ENCODE measurements at regions not wholly inside any gene's neighbourhood (a gene's known extent, or its start where the extent isn't known, plus 50 kb on each side); places are given as distances from the start of the nearest gene placed in this dataset.
A peak's percentile ranks its signal among the peaks of the same experiment; 100 is the strongest.

- no peaks in the 10 kb centered on the region for H3K9me3 ChIP-seq
- POLR2A ChIA-PET, result no interaction called here
- peaks cover 22 to 23% of the 10 kb centered on the region in 2 experiments; a peak in 3 of 4 replicates for H3K4me1 ChIP-seq (ENCODE audit: control insufficient read depth in 1 of 2, insufficient read depth in 2 of 2, low read depth in 1 of 2, low read length in 1 of 2)
- TF ChIP-seq TEAD4 (IDR thresholded peaks at IDR 0.05; ENCODE audit: borderline replicate concordance, insufficient read depth) (no peak), MXI1 (IDR thresholded peaks at IDR 0.05; ENCODE audit: low read depth, low read length) (0 out of 2 replicates have a peak, but pooled peaks have one; percentile 31), FOSL2 (IDR thresholded peaks at IDR 0.05; ENCODE audit: borderline replicate concordance, low read depth) (no peak), FOXJ3 (CRISPR knock-in tag; IDR thresholded peaks at IDR 0.05) (peak; percentile 91), EP300 (IDR thresholded peaks at IDR 0.05; ENCODE audit: borderline replicate concordance in 1 of 2, low read depth in 1 of 2, low read length in 1 of 2) (peak in 1 of 2 experiments; percentile 89; a peak in 2 of 4 replicates), MAX (IDR thresholded peaks at IDR 0.05; ENCODE audit: low read depth) (no peak), GATA2 (CRISPR knock-in tag; IDR thresholded peaks at IDR 0.05) (peak; percentile 96), TCF12 (IDR thresholded peaks at IDR 0.05) (peak; percentile 31; the same call in 1 of the 2 replicates), CHD2 (IDR thresholded peaks at IDR 0.05; ENCODE audit: low read length, partially characterized antibody) (peak; percentile 66), EZH2phosphoT487 (IDR thresholded peaks at IDR 0.05; ENCODE audit: borderline replicate concordance, low read depth) (no peak), SIN3A (IDR thresholded peaks at IDR 0.05; ENCODE audit: borderline replicate concordance, low read depth, low read length) (no peak), RCOR1 (IDR thresholded peaks at IDR 0.05; ENCODE audit: low read length) (peak; percentile 88), RAD21 (IDR thresholded peaks at IDR 0.05; ENCODE audit: low read length) (peak; percentile 19; the same call in 1 of the 2 replicates), YY1 (IDR thresholded peaks at IDR 0.05; ENCODE audit: low read depth) (no peak)
- H3K36me3 ChIP-seq (replicated peaks in 1 of 2; ENCODE audit: control insufficient read depth in 1 of 2, insufficient read depth in 2 of 2, low read length in 1 of 2), result no peaks in the 10 kb centered on the region
- no peaks in the 10 kb centered on the region for H3K9me2 ChIP-seq
- H3K27me3 ChIP-seq (ENCODE audit: insufficient read depth), result no peaks in the 10 kb centered on the region
- CTCF ChIA-PET, result interaction anchor here (0.8 to 1.9 kb wide), 2 partner anchors 29 to 511 kb away, joined by 3 to 11 read pairs; no protein-coding TSS in a partner anchor
- peak; percentile 72 for DNase-seq
- no peaks in the 10 kb centered on the region for H3K79me2 ChIP-seq (ENCODE audit: insufficient read depth)
- H3F3A ChIP-seq (replicated peaks; ENCODE audit: insufficient read depth), result peaks cover 11% of the 10 kb centered on the region
- H3K9ac ChIP-seq, result no peak overlapping the region
- WGBS (ENCODE audit: low lambda C conversion rate), result 81% methylated on average over 6 of the region's 6 CpGs
- H3K4me3 ChIP-seq (ENCODE audit: low read depth in 2 of 2, low read length in 1 of 2), result no peak overlapping the region
- no peak overlapping the region for H2AFZ ChIP-seq (ENCODE audit: low read depth)
- peak overlapping the region in 1 of 2 experiments; percentile 56; a peak in 2 of 4 replicates for H3K27ac ChIP-seq (ENCODE audit: low read depth in 2 of 2, low read length in 1 of 2)
- H3K4me2 ChIP-seq, result no peak overlapping the region
- H4K20me1 ChIP-seq (ENCODE audit: insufficient read depth), result no peaks in the 10 kb centered on the region
These were observed 509.1 kb downstream of the INHBA start for GRCh38 chr7:41193738-41194282.

GRCh38 chr7:41190581-41190980, 512.3 kb downstream of the INHBA start:
- Histone ChIP-seq H3F3A (replicated peaks; ENCODE audit: insufficient read depth) (peaks cover 19% of the 10 kb centered on the region), H3K9me3 (no peaks in the 10 kb centered on the region), H3K27me3 (ENCODE audit: insufficient read depth) (no peaks in the 10 kb centered on the region), H3K36me3 (replicated peaks in 1 of 2; ENCODE audit: control insufficient read depth in 1 of 2, insufficient read depth in 2 of 2, low read length in 1 of 2) (no peaks in the 10 kb centered on the region), H3K4me1 (ENCODE audit: control insufficient read depth in 1 of 2, insufficient read depth in 2 of 2, low read depth in 1 of 2, low read length in 1 of 2) (peaks cover 18 to 23% of the 10 kb centered on the region in 2 experiments), H3K4me3 (ENCODE audit: low read depth in 2 of 2, low read length in 1 of 2) (no peak overlapping the region), H3K9me2 (no peaks in the 10 kb centered on the region), H4K20me1 (ENCODE audit: insufficient read depth) (no peaks in the 10 kb centered on the region), H3K9ac (no peak overlapping the region; the same call in 1 of the 2 replicates), H3K79me2 (ENCODE audit: insufficient read depth) (no peaks in the 10 kb centered on the region), H2AFZ (ENCODE audit: low read depth) (0 out of 2 replicates have a peak overlapping the region, but pooled peaks have one; percentile 33), H3K4me2 (no peak overlapping the region), H3K27ac (ENCODE audit: low read depth in 2 of 2, low read length in 1 of 2) (peak overlapping the region in 1 of 2 experiments; percentile 92; a peak in 2 of 4 replicates)
- DNase-seq, result no peak
- WGBS (ENCODE audit: low lambda C conversion rate), result 46% methylated on average over 2 of the region's 2 CpGs
- ChIA-PET CTCF (no interaction called here), POLR2A (no interaction called here)
- TF ChIP-seq TEAD4 (IDR thresholded peaks at IDR 0.05; ENCODE audit: borderline replicate concordance, insufficient read depth) (no peak), RAD21 (IDR thresholded peaks at IDR 0.05; ENCODE audit: low read length) (no peak), SMC3 (IDR thresholded peaks at IDR 0.05; ENCODE audit: low read depth, low read length) (no peak), RCOR1 (IDR thresholded peaks at IDR 0.05; ENCODE audit: low read length) (no peak), EP300 (IDR thresholded peaks at IDR 0.05; ENCODE audit: borderline replicate concordance in 1 of 2, low read depth in 1 of 2, low read length in 1 of 2) (no peak), MAX (IDR thresholded peaks at IDR 0.05; ENCODE audit: low read depth) (no peak), YY1 (IDR thresholded peaks at IDR 0.05; ENCODE audit: low read depth) (no peak), NRF1 (IDR thresholded peaks at IDR 0.05; ENCODE audit: low read depth, low read length) (no peak), PBX3 (IDR thresholded peaks at IDR 0.05) (no peak), FOSL2 (IDR thresholded peaks at IDR 0.05; ENCODE audit: borderline replicate concordance, low read depth) (no peak), ZBTB33 (IDR thresholded peaks at IDR 0.05; ENCODE audit: borderline replicate concordance, low read depth) (no peak), FOXM1 (IDR thresholded peaks at IDR 0.05; ENCODE audit: low read depth) (no peak), CTCF (IDR thresholded peaks at IDR 0.05) (no peak), TAF1 (IDR thresholded peaks at IDR 0.05; ENCODE audit: borderline replicate concordance, low read depth, low read length) (no peak)

Data from SK-N-SH (cell line).